Activated CD4-positive, CD25-positive, alpha-beta regulatory T cell treated with anti-CD3 and anti-CD28 coated beads, Interleukin-2, amount 50 U/mL, for 24 hours (primary cell): ENCODE measurements at regions not wholly inside any gene's neighbourhood (a gene's known extent, or its start where the extent isn't known, plus 50 kb on each side); places are given as distances from the start of the nearest gene placed in this dataset.

Experiments
- ATAC-seq, 2 donors: fragments of 150-1000 bp; cut with Tn5 transposase; one replicate each; pipeline ENCODE4 v1.10.0; 2021; ENCODE audit warnings: mild to moderate bottlenecking in 1 of 2, moderate library complexity in 1 of 2

DNA sequence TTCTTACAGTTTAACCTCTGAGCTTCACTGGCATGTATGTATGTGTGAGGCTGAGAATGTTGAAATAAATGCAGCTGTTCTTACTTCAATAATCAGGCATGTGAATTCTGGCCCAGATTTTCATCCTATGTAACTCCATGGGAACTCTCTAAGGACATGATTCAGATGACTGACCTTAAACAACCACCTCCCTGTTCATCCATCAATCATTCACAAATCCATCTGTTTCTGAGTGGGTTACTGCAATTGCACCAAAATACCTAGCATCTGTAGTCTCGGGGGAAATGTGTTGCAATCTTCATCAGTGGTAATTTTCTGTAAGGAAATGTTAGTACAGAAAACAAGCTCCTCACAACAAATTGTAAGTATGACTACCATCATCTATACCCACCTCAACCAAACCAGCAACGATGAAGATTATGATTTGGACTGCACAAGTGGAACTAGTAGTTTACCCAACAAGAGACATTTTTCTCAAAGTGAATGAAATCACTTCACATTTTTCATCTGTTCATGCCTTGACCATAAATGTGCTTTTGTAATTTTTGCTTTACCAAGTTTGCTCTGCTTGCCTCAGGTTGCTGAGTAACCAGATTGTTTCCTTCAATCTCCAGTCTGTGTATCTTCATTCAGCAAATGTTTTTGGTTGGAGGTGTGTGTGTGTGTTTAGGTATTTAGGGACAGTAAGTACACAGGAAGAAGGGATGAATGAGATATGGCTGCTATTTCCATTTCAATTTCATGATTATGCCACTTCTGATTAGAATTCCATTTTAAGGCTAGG is 65.7 kb upstream of the FZD8 start:
- no peak for ATAC-seq

DNA sequence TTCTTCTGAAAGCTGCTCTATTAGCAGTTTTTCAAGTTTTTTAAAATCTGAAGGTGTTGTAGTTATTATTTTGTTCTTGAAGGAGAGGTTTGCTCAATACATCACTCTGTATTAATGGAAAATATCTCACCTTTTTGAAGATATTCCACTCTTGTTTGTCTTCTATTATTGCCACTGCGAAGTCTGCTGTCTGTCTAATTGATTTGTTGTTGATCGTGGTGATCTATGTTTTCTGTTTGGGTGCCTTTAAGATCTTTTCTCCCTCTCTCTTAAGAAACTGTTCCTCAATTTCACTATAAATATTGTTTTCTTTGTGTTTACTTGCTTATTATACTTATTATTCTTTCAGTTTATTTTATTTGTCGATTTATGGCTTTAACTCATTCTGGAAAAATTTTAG is 64.9 kb upstream of the FZD8 start:
- ATAC-seq = no peak

DNA sequence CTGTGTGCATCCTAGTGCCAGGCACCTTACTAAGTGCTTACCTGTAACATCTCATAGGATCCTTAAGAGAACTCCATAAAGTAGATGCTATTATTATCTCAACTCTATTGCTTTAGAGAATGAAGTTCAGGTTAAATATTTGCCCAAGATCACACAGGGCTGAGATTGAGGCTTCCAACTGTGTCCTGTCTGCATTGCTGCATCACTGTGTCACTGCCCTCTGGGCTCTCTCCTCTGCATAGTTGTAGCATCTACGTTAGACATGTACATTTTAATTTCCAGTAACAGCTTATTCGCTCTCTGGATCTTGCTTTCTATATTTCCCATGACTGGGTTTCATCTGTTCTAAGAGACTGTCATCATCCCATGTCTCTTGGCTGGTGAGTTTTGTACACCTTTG is 63.6 kb upstream of the FZD8 start:
- ATAC-seq = no peak

DNA sequence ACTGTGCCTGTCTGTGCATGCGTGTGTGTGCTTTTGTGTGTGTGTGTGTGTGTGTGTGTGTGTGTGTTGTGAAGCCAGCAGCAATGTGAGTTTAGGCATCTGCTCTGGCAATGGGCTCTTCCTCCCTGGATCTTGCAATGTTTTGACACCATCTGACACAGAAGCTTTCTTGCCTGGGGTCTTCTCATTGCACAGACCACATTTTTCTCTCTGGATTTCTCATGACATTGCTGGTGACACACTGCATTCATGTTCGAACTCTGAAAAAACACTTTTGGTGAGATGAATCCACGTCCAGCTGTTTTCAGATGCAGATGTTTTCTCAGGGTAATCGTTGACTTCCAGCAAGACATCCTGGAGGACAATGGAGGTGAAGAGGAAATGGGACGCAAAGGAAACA is 63.0 kb upstream of the FZD8 start:
- no peak for ATAC-seq

DNA sequence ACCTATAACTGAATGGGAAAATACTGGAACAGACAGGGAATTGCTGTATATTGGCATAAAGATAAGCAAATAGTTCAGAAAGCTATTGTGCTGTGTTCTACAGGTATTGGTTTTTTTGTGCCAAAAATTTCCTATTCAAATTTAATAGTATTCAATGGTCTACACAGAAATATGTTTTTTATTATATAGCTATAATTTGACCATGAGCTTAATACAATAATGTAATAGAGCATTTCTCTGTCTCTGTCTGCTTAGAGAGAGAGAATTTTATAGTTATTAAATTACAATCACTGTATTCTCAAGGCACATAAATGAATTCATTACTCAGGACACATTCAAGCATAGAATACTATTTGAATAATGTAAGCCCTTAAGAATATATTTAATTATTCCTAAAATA is 62.3 kb upstream of the FZD8 start:
- ATAC-seq = no peak

DNA sequence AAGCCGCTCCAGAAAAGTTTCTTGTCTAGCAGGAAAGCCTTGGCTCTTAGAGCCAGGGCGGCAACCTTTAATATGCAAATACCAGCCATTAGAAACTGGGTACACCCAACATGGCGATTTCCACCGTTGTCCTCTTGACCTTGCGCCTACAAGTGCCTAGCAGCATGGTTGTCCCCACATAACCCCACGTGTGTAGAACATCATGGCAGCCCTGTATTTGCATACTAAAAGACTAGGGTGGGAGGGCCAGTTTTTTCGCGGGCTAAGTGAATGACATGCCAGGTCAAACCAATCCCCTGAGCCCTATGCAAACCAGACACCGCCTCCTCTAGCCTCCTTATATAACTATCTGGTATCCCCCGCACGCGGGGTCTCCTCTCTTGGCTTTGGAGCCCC is 58.4 kb upstream of the FZD8 start:
- no peak for ATAC-seq

DNA sequence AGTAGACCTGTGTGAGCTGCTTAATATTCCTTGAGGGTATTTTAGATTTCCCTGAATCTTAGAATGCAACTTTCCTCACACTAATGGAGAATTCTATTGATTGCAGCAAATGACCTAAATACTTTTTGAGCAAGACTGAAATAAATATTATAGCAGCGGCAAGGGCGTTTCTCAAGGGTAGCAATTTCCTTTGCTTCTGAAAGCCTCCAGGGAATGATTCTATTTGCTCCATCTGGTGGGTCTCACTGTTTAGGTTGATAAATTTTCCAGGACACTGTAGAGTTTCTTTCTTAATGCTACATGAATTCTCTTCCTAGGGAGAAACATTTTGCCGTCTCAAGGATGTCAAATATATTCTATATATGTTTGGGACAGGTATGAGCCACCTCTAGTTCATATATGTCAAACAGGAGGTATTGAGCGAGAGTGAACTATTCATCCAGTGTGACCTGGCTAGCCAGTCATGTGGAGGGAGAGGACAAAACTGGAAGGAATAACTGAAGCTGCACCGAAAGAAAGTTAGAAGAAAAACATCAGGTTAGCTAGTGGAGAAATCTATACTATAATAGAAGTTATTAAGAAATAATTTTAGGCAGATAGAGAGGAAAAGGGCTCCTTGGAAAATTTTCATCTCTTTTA is 57.9 kb upstream of the FZD8 start:
- ATAC-seq = no peak

DNA sequence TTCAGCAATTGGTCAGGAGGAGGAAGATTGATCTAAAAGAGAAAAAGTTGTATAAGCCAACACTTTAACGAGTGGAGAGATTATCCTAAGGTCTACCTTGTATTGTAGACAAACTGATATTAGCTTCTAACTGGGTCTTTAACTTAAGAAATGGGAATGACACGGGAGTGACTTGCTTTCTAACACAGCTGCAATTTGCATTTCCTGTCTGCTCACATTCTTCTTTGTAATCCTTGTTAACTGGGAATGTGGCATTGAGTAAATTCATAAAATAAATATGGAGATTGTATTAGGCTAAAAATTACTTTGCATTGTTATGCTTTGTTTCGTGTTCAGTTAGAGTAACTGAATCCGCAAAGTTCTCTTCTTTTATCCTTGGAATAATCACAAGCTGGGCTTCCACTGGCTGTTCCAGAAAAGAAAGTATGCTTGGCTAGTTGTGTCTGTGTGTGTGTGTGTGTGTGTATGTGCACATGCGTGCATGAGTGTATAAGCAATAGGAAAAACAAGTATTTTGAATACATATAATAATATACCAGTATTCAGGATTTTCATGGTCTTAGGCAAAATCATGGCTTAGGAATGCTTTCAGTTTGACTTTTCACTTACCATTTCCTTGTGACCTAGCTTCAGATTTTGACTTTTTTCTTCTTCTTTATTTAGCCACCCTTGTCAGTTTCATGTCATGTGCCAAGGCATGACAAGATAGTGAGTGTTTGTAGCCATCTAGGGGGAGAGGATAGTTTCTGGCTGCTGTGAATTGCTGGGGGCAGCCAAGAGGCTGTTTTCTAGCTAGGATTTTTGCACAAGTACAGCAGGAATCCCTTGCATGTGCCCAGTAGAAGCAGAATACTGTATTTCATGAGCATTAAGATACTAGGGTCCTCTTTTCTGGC is 54.5 kb upstream of the FZD8 start:
- ATAC-seq = no peak

DNA sequence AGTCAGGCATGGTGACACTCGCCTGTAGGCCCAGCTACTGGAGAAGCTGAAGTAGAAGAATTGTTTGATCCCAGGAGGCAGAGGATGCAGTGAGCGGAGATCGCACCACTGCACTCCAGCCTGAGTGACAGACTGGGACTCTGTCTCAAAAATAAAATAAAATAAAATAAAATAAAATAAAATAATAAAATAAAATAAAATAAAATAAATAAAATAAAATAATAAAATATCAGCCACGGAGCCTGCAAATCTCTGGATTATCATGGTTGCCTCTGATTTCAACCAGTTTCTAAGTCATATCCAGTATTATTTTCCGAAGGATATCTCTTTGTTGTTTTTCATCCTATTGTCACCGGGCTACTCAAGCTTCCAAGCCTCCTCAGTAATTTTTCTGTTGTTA is 51.7 kb upstream of the FZD8 start:
- ATAC-seq = no peak
